ENCODE measurements at regions not wholly inside any gene's neighbourhood (a gene's known extent, or its start where the extent isn't known, plus 50 kb on each side); places are given as distances from the start of the nearest gene placed in this dataset.

DNA sequence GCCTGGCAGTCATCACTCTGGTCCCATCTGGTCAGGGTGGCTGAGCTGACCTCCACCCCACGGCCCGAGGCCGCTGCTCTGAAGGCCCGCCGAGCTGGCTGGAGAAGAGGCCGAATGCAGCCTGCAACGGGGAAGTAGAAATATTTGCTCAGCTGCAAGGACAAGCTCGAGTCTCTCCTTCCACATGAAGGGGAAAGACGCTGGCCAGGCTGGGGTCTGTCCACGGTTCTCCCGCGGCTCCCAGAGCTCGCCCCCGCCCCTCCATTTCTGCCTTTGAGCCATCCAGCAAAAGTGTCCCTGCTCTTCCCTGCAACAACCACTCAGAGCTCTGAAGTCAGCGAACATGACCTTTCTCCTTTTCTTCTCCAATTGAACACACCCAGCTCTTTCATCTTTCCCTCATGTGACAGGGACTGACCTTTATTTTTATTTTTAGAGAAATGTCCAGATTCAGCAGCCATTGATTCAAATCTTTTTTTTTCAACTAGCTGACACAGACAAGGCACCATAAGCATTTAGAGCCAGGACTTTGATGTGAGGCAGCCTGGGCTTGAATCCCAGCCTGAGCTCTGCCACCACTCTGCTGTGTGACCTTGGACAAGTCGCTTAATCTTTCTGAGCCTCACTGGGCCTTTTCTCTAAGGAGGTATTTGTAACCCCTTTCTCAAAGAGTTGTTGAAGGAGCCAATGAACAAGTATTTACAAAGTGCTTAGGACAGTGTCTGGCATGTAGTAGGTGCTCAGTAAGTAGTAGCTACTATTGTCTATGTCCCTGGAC, 149.3 kb upstream of the WNT4 start:
- H2AFZ ChIP-seq: no peak overlapping the region
- no peaks in the 10 kb centered on the region for H3K27me3 ChIP-seq (ENCODE audit: insufficient read depth)
- 0 out of 2 replicates have a peak, but pooled peaks cover 2% of the 10 kb centered on the region for H3K9me2 ChIP-seq (ENCODE audit: insufficient read depth)
- Mint-ChIP-seq H3K27me3 (ENCODE audit: insufficient read depth, low read depth, poor library complexity) (peaks cover 4% of the 10 kb centered on the region), H3K9me3 (no peaks in the 10 kb centered on the region), H3K36me3 (ENCODE audit: low read depth) (no peaks in the 10 kb centered on the region), H3K4me3 (no peak overlapping the region; the same call in 2 of the 3 replicates), H3K27ac (no peak overlapping the region), H3K4me1 (peaks cover 3% of the 10 kb centered on the region; the same call in 2 of the 3 replicates)
- no peaks in the 10 kb centered on the region for H3K79me2 ChIP-seq (replicated peaks; ENCODE audit: insufficient read depth)
- TF ChIP-seq EZH2phosphoT487 (IDR thresholded peaks at IDR 0.05; ENCODE audit: unreplicated experiment): no peak
- TF ChIP-seq, protein P1, sequence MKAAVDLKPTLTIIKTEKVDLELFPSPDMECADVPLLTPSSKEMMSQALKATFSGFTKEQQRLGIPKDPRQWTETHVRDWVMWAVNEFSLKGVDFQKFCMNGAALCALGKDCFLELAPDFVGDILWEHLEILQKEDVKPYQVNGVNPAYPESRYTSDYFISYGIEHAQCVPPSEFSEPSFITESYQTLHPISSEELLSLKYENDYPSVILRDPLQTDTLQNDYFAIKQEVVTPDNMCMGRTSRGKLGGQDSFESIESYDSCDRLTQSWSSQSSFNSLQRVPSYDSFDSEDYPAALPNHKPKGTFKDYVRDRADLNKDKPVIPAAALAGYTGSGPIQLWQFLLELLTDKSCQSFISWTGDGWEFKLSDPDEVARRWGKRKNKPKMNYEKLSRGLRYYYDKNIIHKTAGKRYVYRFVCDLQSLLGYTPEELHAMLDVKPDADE (IDR thresholded peaks at IDR 0.05): no peak
- TF ChIP-seq, protein P2, sequence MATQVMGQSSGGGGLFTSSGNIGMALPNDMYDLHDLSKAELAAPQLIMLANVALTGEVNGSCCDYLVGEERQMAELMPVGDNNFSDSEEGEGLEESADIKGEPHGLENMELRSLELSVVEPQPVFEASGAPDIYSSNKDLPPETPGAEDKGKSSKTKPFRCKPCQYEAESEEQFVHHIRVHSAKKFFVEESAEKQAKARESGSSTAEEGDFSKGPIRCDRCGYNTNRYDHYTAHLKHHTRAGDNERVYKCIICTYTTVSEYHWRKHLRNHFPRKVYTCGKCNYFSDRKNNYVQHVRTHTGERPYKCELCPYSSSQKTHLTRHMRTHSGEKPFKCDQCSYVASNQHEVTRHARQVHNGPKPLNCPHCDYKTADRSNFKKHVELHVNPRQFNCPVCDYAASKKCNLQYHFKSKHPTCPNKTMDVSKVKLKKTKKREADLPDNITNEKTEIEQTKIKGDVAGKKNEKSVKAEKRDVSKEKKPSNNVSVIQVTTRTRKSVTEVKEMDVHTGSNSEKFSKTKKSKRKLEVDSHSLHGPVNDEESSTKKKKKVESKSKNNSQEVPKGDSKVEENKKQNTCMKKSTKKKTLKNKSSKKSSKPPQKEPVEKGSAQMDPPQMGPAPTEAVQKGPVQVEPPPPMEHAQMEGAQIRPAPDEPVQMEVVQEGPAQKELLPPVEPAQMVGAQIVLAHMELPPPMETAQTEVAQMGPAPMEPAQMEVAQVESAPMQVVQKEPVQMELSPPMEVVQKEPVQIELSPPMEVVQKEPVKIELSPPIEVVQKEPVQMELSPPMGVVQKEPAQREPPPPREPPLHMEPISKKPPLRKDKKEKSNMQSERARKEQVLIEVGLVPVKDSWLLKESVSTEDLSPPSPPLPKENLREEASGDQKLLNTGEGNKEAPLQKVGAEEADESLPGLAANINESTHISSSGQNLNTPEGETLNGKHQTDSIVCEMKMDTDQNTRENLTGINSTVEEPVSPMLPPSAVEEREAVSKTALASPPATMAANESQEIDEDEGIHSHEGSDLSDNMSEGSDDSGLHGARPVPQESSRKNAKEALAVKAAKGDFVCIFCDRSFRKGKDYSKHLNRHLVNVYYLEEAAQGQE (IDR thresholded peaks at IDR 0.05; ENCODE audit: unreplicated experiment): no peak
- TF ChIP-seq, protein P3, sequence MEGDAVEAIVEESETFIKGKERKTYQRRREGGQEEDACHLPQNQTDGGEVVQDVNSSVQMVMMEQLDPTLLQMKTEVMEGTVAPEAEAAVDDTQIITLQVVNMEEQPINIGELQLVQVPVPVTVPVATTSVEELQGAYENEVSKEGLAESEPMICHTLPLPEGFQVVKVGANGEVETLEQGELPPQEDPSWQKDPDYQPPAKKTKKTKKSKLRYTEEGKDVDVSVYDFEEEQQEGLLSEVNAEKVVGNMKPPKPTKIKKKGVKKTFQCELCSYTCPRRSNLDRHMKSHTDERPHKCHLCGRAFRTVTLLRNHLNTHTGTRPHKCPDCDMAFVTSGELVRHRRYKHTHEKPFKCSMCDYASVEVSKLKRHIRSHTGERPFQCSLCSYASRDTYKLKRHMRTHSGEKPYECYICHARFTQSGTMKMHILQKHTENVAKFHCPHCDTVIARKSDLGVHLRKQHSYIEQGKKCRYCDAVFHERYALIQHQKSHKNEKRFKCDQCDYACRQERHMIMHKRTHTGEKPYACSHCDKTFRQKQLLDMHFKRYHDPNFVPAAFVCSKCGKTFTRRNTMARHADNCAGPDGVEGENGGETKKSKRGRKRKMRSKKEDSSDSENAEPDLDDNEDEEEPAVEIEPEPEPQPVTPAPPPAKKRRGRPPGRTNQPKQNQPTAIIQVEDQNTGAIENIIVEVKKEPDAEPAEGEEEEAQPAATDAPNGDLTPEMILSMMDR (conservative IDR thresholded peaks at IDR 0.05; ENCODE audit: low read depth in 2 of 2): no peak
- no peak for TF ChIP-seq JUNB (IDR thresholded peaks at IDR 0.05; ENCODE audit: unreplicated experiment)
- no peak for TF ChIP-seq POLR2AphosphoS5 (IDR thresholded peaks at IDR 0.05; ENCODE audit: low read depth)
- TF ChIP-seq EZH2 (IDR thresholded peaks at IDR 0.05; ENCODE audit: low read depth, unreplicated experiment): no peak
- TF ChIP-seq ZNF114 (CRISPR knock-in tag; IDR thresholded peaks at IDR 0.05): no peak
- TF ChIP-seq, protein P4, sequence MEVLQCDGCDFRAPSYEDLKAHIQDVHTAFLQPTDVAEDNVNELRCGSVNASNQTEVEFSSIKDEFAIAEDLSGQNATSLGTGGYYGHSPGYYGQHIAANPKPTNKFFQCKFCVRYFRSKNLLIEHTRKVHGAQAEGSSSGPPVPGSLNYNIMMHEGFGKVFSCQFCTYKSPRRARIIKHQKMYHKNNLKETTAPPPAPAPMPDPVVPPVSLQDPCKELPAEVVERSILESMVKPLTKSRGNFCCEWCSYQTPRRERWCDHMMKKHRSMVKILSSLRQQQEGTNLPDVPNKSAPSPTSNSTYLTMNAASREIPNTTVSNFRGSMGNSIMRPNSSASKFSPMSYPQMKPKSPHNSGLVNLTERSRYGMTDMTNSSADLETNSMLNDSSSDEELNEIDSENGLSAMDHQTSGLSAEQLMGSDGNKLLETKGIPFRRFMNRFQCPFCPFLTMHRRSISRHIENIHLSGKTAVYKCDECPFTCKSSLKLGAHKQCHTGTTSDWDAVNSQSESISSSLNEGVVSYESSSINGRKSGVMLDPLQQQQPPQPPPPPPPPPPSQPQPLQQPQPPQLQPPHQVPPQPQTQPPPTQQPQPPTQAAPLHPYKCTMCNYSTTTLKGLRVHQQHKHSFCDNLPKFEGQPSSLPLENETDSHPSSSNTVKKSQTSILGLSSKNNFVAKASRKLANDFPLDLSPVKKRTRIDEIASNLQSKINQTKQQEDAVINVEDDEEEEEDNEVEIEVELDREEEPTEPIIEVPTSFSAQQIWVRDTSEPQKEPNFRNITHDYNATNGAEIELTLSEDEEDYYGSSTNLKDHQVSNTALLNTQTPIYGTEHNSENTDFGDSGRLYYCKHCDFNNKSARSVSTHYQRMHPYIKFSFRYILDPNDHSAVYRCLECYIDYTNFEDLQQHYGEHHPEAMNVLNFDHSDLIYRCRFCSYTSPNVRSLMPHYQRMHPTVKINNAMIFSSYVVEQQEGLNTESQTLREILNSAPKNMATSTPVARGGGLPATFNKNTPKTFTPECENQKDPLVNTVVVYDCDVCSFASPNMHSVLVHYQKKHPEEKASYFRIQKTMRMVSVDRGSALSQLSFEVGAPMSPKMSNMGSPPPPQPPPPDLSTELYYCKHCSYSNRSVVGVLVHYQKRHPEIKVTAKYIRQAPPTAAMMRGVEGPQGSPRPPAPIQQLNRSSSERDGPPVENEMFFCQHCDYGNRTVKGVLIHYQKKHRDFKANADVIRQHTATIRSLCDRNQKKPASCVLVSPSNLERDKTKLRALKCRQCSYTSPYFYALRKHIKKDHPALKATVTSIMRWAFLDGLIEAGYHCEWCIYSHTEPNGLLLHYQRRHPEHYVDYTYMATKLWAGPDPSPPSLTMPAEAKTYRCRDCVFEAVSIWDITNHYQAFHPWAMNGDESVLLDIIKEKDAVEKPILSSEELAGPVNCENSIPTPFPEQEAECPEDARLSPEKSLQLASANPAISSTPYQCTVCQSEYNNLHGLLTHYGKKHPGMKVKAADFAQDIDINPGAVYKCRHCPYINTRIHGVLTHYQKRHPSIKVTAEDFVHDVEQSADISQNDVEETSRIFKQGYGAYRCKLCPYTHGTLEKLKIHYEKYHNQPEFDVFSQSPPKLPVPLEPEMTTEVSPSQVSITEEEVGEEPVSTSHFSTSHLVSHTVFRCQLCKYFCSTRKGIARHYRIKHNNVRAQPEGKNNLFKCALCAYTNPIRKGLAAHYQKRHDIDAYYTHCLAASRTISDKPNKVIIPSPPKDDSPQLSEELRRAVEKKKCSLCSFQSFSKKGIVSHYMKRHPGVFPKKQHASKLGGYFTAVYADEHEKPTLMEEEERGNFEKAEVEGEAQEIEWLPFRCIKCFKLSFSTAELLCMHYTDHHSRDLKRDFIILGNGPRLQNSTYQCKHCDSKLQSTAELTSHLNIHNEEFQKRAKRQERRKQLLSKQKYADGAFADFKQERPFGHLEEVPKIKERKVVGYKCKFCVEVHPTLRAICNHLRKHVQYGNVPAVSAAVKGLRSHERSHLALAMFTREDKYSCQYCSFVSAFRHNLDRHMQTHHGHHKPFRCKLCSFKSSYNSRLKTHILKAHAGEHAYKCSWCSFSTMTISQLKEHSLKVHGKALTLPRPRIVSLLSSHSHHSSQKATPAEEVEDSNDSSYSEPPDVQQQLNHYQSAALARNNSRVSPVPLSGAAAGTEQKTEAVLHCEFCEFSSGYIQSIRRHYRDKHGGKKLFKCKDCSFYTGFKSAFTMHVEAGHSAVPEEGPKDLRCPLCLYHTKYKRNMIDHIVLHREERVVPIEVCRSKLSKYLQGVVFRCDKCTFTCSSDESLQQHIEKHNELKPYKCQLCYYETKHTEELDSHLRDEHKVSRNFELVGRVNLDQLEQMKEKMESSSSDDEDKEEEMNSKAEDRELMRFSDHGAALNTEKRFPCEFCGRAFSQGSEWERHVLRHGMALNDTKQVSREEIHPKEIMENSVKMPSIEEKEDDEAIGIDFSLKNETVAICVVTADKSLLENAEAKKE (CRISPR knock-in tag; IDR thresholded peaks at IDR 0.05): no peak
- no peak for TF ChIP-seq ZNF331 (CRISPR knock-in tag; IDR thresholded peaks at IDR 0.05; ENCODE audit: low read depth)
- TF ChIP-seq STAT1 (IDR thresholded peaks at IDR 0.05; ENCODE audit: unreplicated experiment): no peak
- H3K27ac ChIP-seq (ENCODE audit: low read depth): no peak overlapping the region
- H3F3A ChIP-seq (replicated peaks; ENCODE audit: low read depth): no peaks in the 10 kb centered on the region
- H3K4me1 ChIP-seq (ENCODE audit: insufficient read depth): no peaks in the 10 kb centered on the region; the same call in 1 of the 2 replicates
- H3K4me3 ChIP-seq: no peak overlapping the region
- H4K20me1 ChIP-seq (replicated peaks; ENCODE audit: insufficient read depth): no peaks in the 10 kb centered on the region
- no peak overlapping the region for H3K4me2 ChIP-seq
- H3K36me3 ChIP-seq (ENCODE audit: insufficient read depth): no peaks in the 10 kb centered on the region
- ATAC-seq (no peak), DNase-seq (ENCODE audit: low spot score) (no peak)
